ENCODE measurements at regions not wholly inside any gene's neighbourhood (a gene's known extent, or its start where the extent isn't known, plus 50 kb on each side); places are given as distances from the start of the nearest gene placed in this dataset.
A peak's percentile ranks its signal among the peaks of the same experiment; 100 is the strongest.

DNA sequence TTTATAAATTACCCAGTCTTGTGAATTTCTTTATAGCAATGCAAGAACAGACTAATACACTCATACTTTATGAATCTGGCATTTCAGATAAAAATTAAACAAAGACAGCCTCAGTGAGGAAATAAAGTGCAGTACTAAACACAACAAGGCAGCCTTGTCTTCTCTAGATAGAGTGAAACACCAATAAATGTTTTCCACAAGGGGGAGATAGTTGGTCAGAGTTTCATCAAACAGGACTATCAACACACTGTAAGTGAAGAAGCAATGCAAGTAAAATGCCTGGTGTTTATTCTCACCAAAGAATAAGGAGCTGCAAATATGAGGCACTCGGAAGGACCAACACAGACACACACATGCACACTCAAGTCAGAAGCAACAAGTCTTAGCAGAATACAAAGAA, 62.8 kb downstream of the FAM9B start:
- H3K27me3 Mint-ChIP-seq: no peaks in the 10 kb centered on the region
- peaks cover 0 to 11% (median 0%) of the 10 kb centered on the region in 11 donors for H3K9me3 Mint-ChIP-seq
- ChIA-PET POLR2A (interaction anchor here (1.0 kb wide), 1 partner anchor 492 kb away, joined by 5 read pairs; no protein-coding TSS in a partner anchor), CTCF (interaction anchor here (0.8 kb wide), 1 partner anchor 773 kb away, joined by 5 read pairs; no protein-coding TSS in a partner anchor)
- Histone ChIP-seq H3K9me3 (ENCODE audit: control insufficient read depth in 2 of 3, low read length in 3 of 3) (no peaks in the 10 kb centered on the region), H3K4me3 (ENCODE audit: low read length) (no peak overlapping the region), H3K4me1 (ENCODE audit: control insufficient read depth in 2 of 2, insufficient read depth in 2 of 2, low read length in 2 of 2) (no peaks in the 10 kb centered on the region), H3K27me3 (ENCODE audit: control insufficient read depth in 2 of 2, insufficient read depth in 2 of 2, low read length in 2 of 2) (no peaks in the 10 kb centered on the region), H3K36me3 (ENCODE audit: control insufficient read depth in 2 of 3, insufficient read depth in 3 of 3, low read length in 3 of 3) (no peaks in the 10 kb centered on the region), H3K27ac (ENCODE audit: low read depth, low read length) (no peak overlapping the region)
- H3K4me3 Mint-ChIP-seq: no peak overlapping the region
- DNase-seq (peak in 7 of 9 donors; percentile 18 to 59 (median 41)), ATAC-seq (peak; percentile 49)
- peaks cover 0 to 2% (median 0%) of the 10 kb centered on the region in 7 donors for H3K4me1 Mint-ChIP-seq
- H3K27ac Mint-ChIP-seq: peak overlapping the region in 3 of 9 donors; percentile 33 to 72 (median 33)
- intact Hi-C loops (cut with micrococcal nuclease): loop anchor here (1.0 to 10.0 kb wide), 7 partner anchors 226 to 738 kb away; no protein-coding TSS in a partner anchor
- H3K36me3 Mint-ChIP-seq: peaks cover 0 to 5% (median 0%) of the 10 kb centered on the region in 5 donors

GRCh38 chrX:8969378-8969777, 64.5 kb downstream of the FAM9B start:
- intact Hi-C loops (cut with micrococcal nuclease): no loop called here
- Mint-ChIP-seq H3K27me3 (no peaks in the 10 kb centered on the region), H3K9me3 (peaks cover 0 to 13% (median 0%) of the 10 kb centered on the region in 11 donors), H3K4me3 (no peak overlapping the region), H3K4me1 (peaks cover 0 to 2% (median 0%) of the 10 kb centered on the region in 7 donors), H3K27ac (no peak overlapping the region), H3K36me3 (peaks cover 0 to 5% (median 0%) of the 10 kb centered on the region in 5 donors)
- no peak for DNase-seq
- H3K9me3 ChIP-seq (ENCODE audit: control insufficient read depth in 2 of 3, low read length in 3 of 3): no peaks in the 10 kb centered on the region
- ChIA-PET POLR2A (no interaction called here), CTCF (interaction anchor here (1.2 kb wide), 1 partner anchor 27 kb away, joined by 3 read pairs; no protein-coding TSS in a partner anchor)
- H3K36me3 ChIP-seq (ENCODE audit: control insufficient read depth in 2 of 3, insufficient read depth in 3 of 3, low read length in 3 of 3): no peaks in the 10 kb centered on the region
- no peak for ATAC-seq
- H3K4me1 ChIP-seq (ENCODE audit: control insufficient read depth in 2 of 2, insufficient read depth in 2 of 2, low read length in 2 of 2): no peaks in the 10 kb centered on the region
- no peak overlapping the region for H3K4me3 ChIP-seq (ENCODE audit: low read length)
- H3K27me3 ChIP-seq (ENCODE audit: control insufficient read depth in 2 of 2, insufficient read depth in 2 of 2, low read length in 2 of 2): no peaks in the 10 kb centered on the region
- H3K27ac ChIP-seq (ENCODE audit: low read depth, low read length): no peak overlapping the region

DNA sequence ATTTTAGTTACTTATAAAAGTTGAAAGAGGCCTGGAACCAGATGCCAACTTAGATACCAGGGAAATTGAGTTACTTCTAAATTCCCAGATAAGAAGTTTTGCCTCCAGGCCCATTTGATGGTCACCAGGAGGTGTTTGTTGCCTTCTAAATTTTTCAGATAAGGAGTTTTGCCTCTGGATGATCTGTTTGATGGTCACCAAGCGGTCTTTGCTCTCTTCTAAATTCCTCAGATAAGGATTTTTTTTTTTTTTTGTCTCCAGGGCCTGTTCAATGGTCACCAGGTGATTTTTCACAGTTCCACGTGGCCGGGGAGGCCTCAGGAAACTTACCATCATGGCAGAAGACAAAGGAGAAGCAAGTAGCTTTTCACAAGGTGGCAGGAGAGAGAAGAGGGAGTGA, 66.5 kb downstream of the FAM9B start:
- Mint-ChIP-seq H3K36me3 (peaks cover 0 to 4% (median 0%) of the 10 kb centered on the region in 5 donors), H3K4me3 (no peak overlapping the region), H3K27me3 (no peaks in the 10 kb centered on the region), H3K4me1 (peaks cover 0 to 2% (median 0%) of the 10 kb centered on the region in 7 donors), H3K27ac (peak overlapping the region in 1 of 9 donors; percentile 23), H3K9me3 (peaks cover 0 to 19% (median 0%) of the 10 kb centered on the region in 11 donors)
- Histone ChIP-seq H3K27me3 (ENCODE audit: control insufficient read depth in 2 of 2, insufficient read depth in 2 of 2, low read length in 2 of 2) (no peaks in the 10 kb centered on the region), H3K9me3 (ENCODE audit: control insufficient read depth in 2 of 3, low read length in 3 of 3) (no peaks in the 10 kb centered on the region), H3K36me3 (ENCODE audit: control insufficient read depth in 2 of 3, insufficient read depth in 3 of 3, low read length in 3 of 3) (no peaks in the 10 kb centered on the region), H3K4me1 (ENCODE audit: control insufficient read depth in 2 of 2, insufficient read depth in 2 of 2, low read length in 2 of 2) (no peaks in the 10 kb centered on the region), H3K27ac (ENCODE audit: low read depth, low read length) (no peak overlapping the region), H3K4me3 (ENCODE audit: low read length) (no peak overlapping the region)
- intact Hi-C loops (cut with micrococcal nuclease): no loop called here
- DNase-seq (no peak), ATAC-seq (no peak)
- ChIA-PET CTCF (no interaction called here), POLR2A (no interaction called here)

- Histone ChIP-seq H3K27me3 (ENCODE audit: control insufficient read depth in 2 of 2, insufficient read depth in 2 of 2, low read length in 2 of 2) (no peaks in the 10 kb centered on the region), H3K4me3 (ENCODE audit: low read length) (no peak overlapping the region), H3K4me1 (ENCODE audit: control insufficient read depth in 2 of 2, insufficient read depth in 2 of 2, low read length in 2 of 2) (no peaks in the 10 kb centered on the region), H3K36me3 (ENCODE audit: control insufficient read depth in 2 of 3, insufficient read depth in 3 of 3, low read length in 3 of 3) (no peaks in the 10 kb centered on the region), H3K27ac (ENCODE audit: low read depth, low read length) (no peak overlapping the region), H3K9me3 (ENCODE audit: control insufficient read depth in 2 of 3, low read length in 3 of 3) (no peaks in the 10 kb centered on the region)
- ChIA-PET POLR2A (no interaction called here), CTCF (interaction anchor here (0.6 kb wide), 1 partner anchor 507 kb away, joined by 3 read pairs; no protein-coding TSS in a partner anchor)
- Mint-ChIP-seq H3K4me3 (no peak overlapping the region), H3K27me3 (peaks cover 0 to 22% (median 6%) of the 10 kb centered on the region in 5 donors), H3K27ac (no peak overlapping the region), H3K4me1 (peaks cover 0 to 1% (median 0%) of the 10 kb centered on the region in 7 donors), H3K36me3 (peaks cover 0 to 6% (median 0%) of the 10 kb centered on the region in 5 donors), H3K9me3 (peaks cover 0 to 10% (median 0%) of the 10 kb centered on the region in 11 donors)
- no peak for DNase-seq
- intact Hi-C loops (cut with micrococcal nuclease): no loop called here
- no peak for ATAC-seq
Observed at GRCh38 chrX:8960957-8961468, 72.9 kb downstream of the FAM9B start.

- POLR2A ChIA-PET: no interaction called here
- Histone ChIP-seq H3K4me3 (ENCODE audit: low read length) (no peak overlapping the region), H3K36me3 (ENCODE audit: control insufficient read depth in 2 of 3, insufficient read depth in 3 of 3, low read length in 3 of 3) (no peaks in the 10 kb centered on the region), H3K9me3 (ENCODE audit: control insufficient read depth in 2 of 3, low read length in 3 of 3) (no peaks in the 10 kb centered on the region), H3K27ac (ENCODE audit: low read depth, low read length) (no peak overlapping the region), H3K4me1 (ENCODE audit: control insufficient read depth in 2 of 2, insufficient read depth in 2 of 2, low read length in 2 of 2) (no peaks in the 10 kb centered on the region), H3K27me3 (ENCODE audit: control insufficient read depth in 2 of 2, insufficient read depth in 2 of 2, low read length in 2 of 2) (no peaks in the 10 kb centered on the region)
- intact Hi-C loops (cut with micrococcal nuclease): no loop called here
- ATAC-seq (no peak), DNase-seq (no peak)
- no peak overlapping the region for H3K27ac Mint-ChIP-seq
- H3K9me3 Mint-ChIP-seq: no peaks in the 10 kb centered on the region
- H3K4me1 Mint-ChIP-seq: peaks cover 0 to 1% (median 0%) of the 10 kb centered on the region in 7 donors
- H3K36me3 Mint-ChIP-seq: peaks cover 0 to 6% (median 0%) of the 10 kb centered on the region in 5 donors
- CTCF ChIA-PET: no interaction called here
- no peak overlapping the region for H3K4me3 Mint-ChIP-seq
- peaks cover 0 to 26% (median 5%) of the 10 kb centered on the region in 5 donors for H3K27me3 Mint-ChIP-seq
Observed at GRCh38 chrX:8955511-8955910, 78.4 kb downstream of the FAM9B start.

- no peaks in the 10 kb centered on the region for H3K9me3 ChIP-seq (ENCODE audit: control insufficient read depth in 2 of 3, low read length in 3 of 3)
- ChIA-PET POLR2A (no interaction called here), CTCF (no interaction called here)
- no peak overlapping the region for H3K4me3 ChIP-seq (ENCODE audit: low read length)
- Mint-ChIP-seq H3K27ac (no peak overlapping the region), H3K36me3 (no peaks in the 10 kb centered on the region), H3K9me3 (peaks cover 0 to 1% (median 0%) of the 10 kb centered on the region in 11 donors), H3K4me3 (no peak overlapping the region), H3K27me3 (peaks cover 0 to 21% (median 5%) of the 10 kb centered on the region in 5 donors), H3K4me1 (no peaks in the 10 kb centered on the region)
- H3K27ac ChIP-seq (ENCODE audit: low read depth, low read length): no peak overlapping the region
- no peaks in the 10 kb centered on the region for H3K27me3 ChIP-seq (ENCODE audit: control insufficient read depth in 2 of 2, insufficient read depth in 2 of 2, low read length in 2 of 2)
- no peak for ATAC-seq
- H3K36me3 ChIP-seq (ENCODE audit: control insufficient read depth in 2 of 3, insufficient read depth in 3 of 3, low read length in 3 of 3): no peaks in the 10 kb centered on the region
- no peak for DNase-seq
- H3K4me1 ChIP-seq (ENCODE audit: control insufficient read depth in 2 of 2, insufficient read depth in 2 of 2, low read length in 2 of 2): no peaks in the 10 kb centered on the region
- intact Hi-C loops (cut with micrococcal nuclease): no loop called here
Observed at GRCh38 chrX:8946563-8946962, 87.4 kb downstream of the FAM9B start.

GRCh38 chrX:8939322-8939721, 94.6 kb downstream of the FAM9B start:
- no peak overlapping the region for H3K4me3 ChIP-seq (ENCODE audit: low read length)
- Mint-ChIP-seq H3K27ac (no peak overlapping the region), H3K27me3 (peaks cover 0 to 9% (median 4%) of the 10 kb centered on the region in 5 donors), H3K4me1 (no peaks in the 10 kb centered on the region), H3K36me3 (peaks cover 0 to 1% (median 0%) of the 10 kb centered on the region in 5 donors), H3K4me3 (no peak overlapping the region), H3K9me3 (peaks cover 0 to 9% (median 4%) of the 10 kb centered on the region in 11 donors)
- H3K9me3 ChIP-seq (ENCODE audit: control insufficient read depth in 2 of 3, low read length in 3 of 3): no peaks in the 10 kb centered on the region
- no peaks in the 10 kb centered on the region for H3K27me3 ChIP-seq (ENCODE audit: control insufficient read depth in 2 of 2, insufficient read depth in 2 of 2, low read length in 2 of 2)
- DNase-seq (no peak), ATAC-seq (no peak)
- POLR2A ChIA-PET: no interaction called here
- intact Hi-C loops (cut with micrococcal nuclease): no loop called here
- H3K27ac ChIP-seq (ENCODE audit: low read depth, low read length): no peak overlapping the region
- H3K4me1 ChIP-seq (ENCODE audit: control insufficient read depth in 2 of 2, insufficient read depth in 2 of 2, low read length in 2 of 2): no peaks in the 10 kb centered on the region
- no peaks in the 10 kb centered on the region for H3K36me3 ChIP-seq (ENCODE audit: control insufficient read depth in 2 of 3, insufficient read depth in 3 of 3, low read length in 3 of 3)
- CTCF ChIA-PET: no interaction called here

Measured in naive thymus-derived CD4-positive, alpha-beta T cell (primary cell).